GM12878 (cell line): ENCODE measurements at regions not wholly inside any gene's neighbourhood (a gene's known extent, or its start where the extent isn't known, plus 50 kb on each side); places are given as distances from the start of the nearest gene placed in this dataset.

Experiments
- ATAC-seq: fragments of 200-7000 bp; cut with Tn5 transposase; 3 replicates; pipeline ENCODE4 v1.9.1; 2020; ENCODE audit warnings: mild to moderate bottlenecking, moderate library complexity
- BruUV-seq: library from RNA; stranded (reverse); fragments of 400-500 nt; replicated peaks from 2 replicates; lab custom pipeline; 2021; lab: Mats Ljungman, UMichigan
- CTCF ChIA-PET: fragments of 300-600 bp; sonication (Branson Sonifier 250); formaldehyde crosslinking; extraction: SDS; loops from one replicate; lab custom pipeline; 2021; ENCODE audit warnings: inconsistent platforms; lab: Yijun Ruan, JAX
- POLR2A ChIA-PET: fragments of 350-600 bp; formaldehyde crosslinking; extraction: SDS; loops from one replicate; lab custom pipeline; 2021; ENCODE audit warnings: inconsistent platforms; lab: Charles Lee
- RAD21 ChIA-PET: fragments of 300-600 bp; sonication (Branson Sonifier 250); formaldehyde crosslinking; loops from one replicate; lab custom pipeline; 2023; ENCODE audit warnings: antibody characterized with exemption; ENCODE audit not compliant: unreplicated experiment; lab: Charles Lee
- SMC1A ChIA-PET: fragments of 300-600 bp; sonication (Branson Sonifier 250); formaldehyde crosslinking; loops from one replicate; lab custom pipeline; 2023; ENCODE audit not compliant: unreplicated experiment, uncharacterized antibody; lab: Charles Lee
- DNase-seq: peaks from one replicate; pipeline ENCODE4 v3.0.0-alpha.2; 2011; ENCODE audit warnings: low read depth, low spot score
- FAIRE-seq: peaks from 3 replicates; lab custom pipeline; 2011; peaks lifted over from hg19 to GRCh38; lab: Jason Lieb, UNC
- H2AFZ ChIP-seq: 2 replicates; pipeline ENCODE4 v1.6.0; 2011; ENCODE audit warnings: low read depth, low read length, control low read depth; ENCODE audit not compliant: control insufficient read depth
- H3K27ac ChIP-seq: 2 replicates; pipeline ENCODE4 v1.5.1; 2011; ENCODE audit warnings: control low read depth; ENCODE audit not compliant: control insufficient read depth, insufficient read depth
- H3K27me3 ChIP-seq, 2 experiments: replicated peaks in 1 of 2; 2 replicates each; pipeline versions ENCODE4 v1.6.0 to v1.6.1; 2011; ENCODE audit warnings: low read length in 1 of 2; ENCODE audit not compliant: control insufficient read depth in 2 of 2, insufficient read depth in 2 of 2
- H3K36me3 ChIP-seq, 2 experiments: 2 replicates each; pipeline ENCODE4 v1.5.1; 2011; ENCODE audit warnings: low read length in 1 of 2; ENCODE audit not compliant: control insufficient read depth in 2 of 2, insufficient read depth in 2 of 2
- H3K4me1 ChIP-seq: 2 replicates; pipeline ENCODE4 v1.6.1; 2011; ENCODE audit warnings: mild to moderate bottlenecking, low read length, moderate library complexity, mixed read lengths; ENCODE audit not compliant: control insufficient read depth, insufficient read depth
- H3K4me2 ChIP-seq: 2 replicates; pipeline ENCODE4 v1.6.0; 2011; ENCODE audit warnings: control low read depth; ENCODE audit not compliant: control insufficient read depth, insufficient read depth
- H3K4me3 ChIP-seq: fragments of 200-600 bp; sonication (generic); 2 replicates; pipeline ENCODE4 v1.5.1; 2016
- H3K79me2 ChIP-seq: 2 replicates; pipeline ENCODE4 v1.6.0; 2011; ENCODE audit warnings: low read length; ENCODE audit not compliant: control insufficient read depth, insufficient read depth
- H3K9ac ChIP-seq: 2 replicates; pipeline ENCODE4 v1.8.0; 2011; ENCODE audit warnings: low read length, control low read depth, mixed read lengths; ENCODE audit not compliant: control insufficient read depth, insufficient read depth
- H3K9me3 ChIP-seq: replicated peaks from 3 replicates; pipeline ENCODE4 v1.5.1; 2011; ENCODE audit warnings: mild to moderate bottlenecking, low read length; ENCODE audit not compliant: control insufficient read depth, insufficient read depth
- H4K20me1 ChIP-seq: 2 replicates; pipeline ENCODE4 v1.6.0; 2011; ENCODE audit not compliant: control insufficient read depth, insufficient read depth
- EP300 ChIP-seq, 2 experiments: fragments of 150-350 bp in 1 of 2; IDR thresholded peaks; 2 replicates each; pipeline ENCODE4 v1.6.1; 2011 to 2012; ENCODE audit warnings: low read depth in 2 of 2, low read length in 2 of 2, borderline replicate concordance in 1 of 2, improper control_type of control experiment in 1 of 2, inconsistent platforms in 1 of 2; ENCODE audit not compliant: control insufficient read depth in 1 of 2
- FOS ChIP-seq: IDR thresholded peaks from 3 replicates; pipeline ENCODE4 v1.6.1; 2011; ENCODE audit warnings: borderline replicate concordance; ENCODE audit not compliant: insufficient read length; ENCODE audit errors: extremely low read depth
- FOXM1 ChIP-seq: IDR thresholded peaks from 2 replicates; pipeline ENCODE4 v1.6.1; 2012; ENCODE audit warnings: low read depth, mild to moderate bottlenecking, inconsistent platforms, low read length, moderate library complexity
- HDGF ChIP-seq: fragments of 450-650 bp; IDR thresholded peaks from 2 replicates; pipeline ENCODE4 v1.6.1; 2016; ENCODE audit warnings: antibody characterized with exemption
- NFYA ChIP-seq: IDR thresholded peaks from 2 replicates; pipeline ENCODE4 v1.6.1; 2011; ENCODE audit warnings: low read depth, mild to moderate bottlenecking, low read length, improper control_type of control experiment, borderline replicate concordance
- RAD21 ChIP-seq: IDR thresholded peaks from 2 replicates; pipeline ENCODE4 v1.6.1; 2011; ENCODE audit warnings: mild to moderate bottlenecking, low read depth, low read length, moderate library complexity; ENCODE audit not compliant: insufficient read depth
- RB1 ChIP-seq: fragments of 450-650 bp; formaldehyde crosslinking; IDR thresholded peaks from 2 replicates; pipeline ENCODE4 v1.6.1; 2017; ENCODE audit warnings: mild to moderate bottlenecking, borderline replicate concordance
- SMARCA5 ChIP-seq: fragments of 450-650 bp; IDR thresholded peaks from 2 replicates; pipeline ENCODE4 v1.6.1; 2017; ENCODE audit warnings: mild to moderate bottlenecking
- SP1 ChIP-seq: IDR thresholded peaks from one replicate; pipeline ENCODE4 v1.6.1; 2011; ENCODE audit warnings: low read depth, low read length
- STAT1 ChIP-seq: fragments of 450-650 bp; conservative IDR thresholded peaks from 2 replicates; pipeline ENCODE4 v1.6.1; 2014; ENCODE audit warnings: antibody characterized with exemption, mild to moderate bottlenecking
- TCF12 ChIP-seq: IDR thresholded peaks from 2 replicates; pipeline ENCODE4 v1.6.1; 2011; ENCODE audit warnings: low read depth, mild to moderate bottlenecking, low read length
- WGBS: methylation state at CpG from one replicate; pipeline ENCODE4 v1.1.6; 2016; ENCODE audit warnings: low lambda C conversion rate; ENCODE audit not compliant: insufficient replicate concordance, insufficient coverage; ENCODE audit errors: missing lambda C conversion rate; 5-methylcytosine and 5-hydroxymethylcytosine counted together
- in situ Hi-C: fragments of 300-500 bp; cut with MboI; formaldehyde crosslinking; loops from 9 replicates; pipeline ENCODE4 v1.14.3; 2018; ENCODE audit warnings: mixed read lengths
- intact Hi-C: fragments of 100-400 bp; cut with micrococcal nuclease; formaldehyde crosslinking; loops from one replicate; pipeline ENCODE4 v1.14.2; 2022; ENCODE audit not compliant: unreplicated experiment
- TF ChIP-seq, protein P1 (sequence below): fragments of 450-650 bp; IDR thresholded peaks from 2 replicates; pipeline ENCODE4 v1.6.1; 2014; ENCODE audit warnings: mild to moderate bottlenecking
- TF ChIP-seq, protein P2 (sequence below): IDR thresholded peaks from 2 replicates; pipeline ENCODE4 v1.6.1; 2012; ENCODE audit warnings: low read depth, low read length, improper control_type of control experiment

DNA sequence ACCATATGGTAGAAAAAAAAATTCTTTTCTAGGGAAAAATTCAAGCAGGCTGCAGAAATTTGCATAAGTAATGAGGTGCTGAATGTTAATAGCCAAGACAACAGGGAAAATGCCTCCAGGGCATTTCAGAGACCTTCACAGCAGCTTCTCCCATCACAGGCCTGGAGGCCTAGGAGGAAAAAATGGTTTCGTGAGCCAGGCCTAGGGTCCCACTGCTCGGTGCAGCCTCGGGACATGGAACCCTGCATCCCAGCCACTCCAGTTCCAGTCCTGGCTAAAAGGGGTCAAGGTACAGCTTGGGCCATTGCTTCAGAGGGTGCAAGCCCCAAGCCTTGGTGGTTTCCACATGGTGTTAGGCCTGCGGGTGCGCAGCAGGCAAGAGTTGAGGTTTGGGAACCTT, 436.0 kb upstream of the SMC2 start:
- FAIRE-seq, result no peak
- Histone ChIP-seq H3K4me1 (no peaks in the 10 kb centered on the region), H4K20me1 (no peaks in the 10 kb centered on the region), H3K9ac (no peak overlapping the region), H3K4me2 (no peak overlapping the region), H3K9me3 (no peaks in the 10 kb centered on the region; the same call in 2 of the 3 replicates)
- in situ Hi-C loops, result no loop called here
- RAD21 ChIA-PET, result no interaction called here
- POLR2A ChIA-PET, result no interaction called here
- TF ChIP-seq RAD21 (no peak), SMARCA5 (no peak), TCF12 (no peak), RB1 (no peak), FOXM1 (no peak)
- TF ChIP-seq, protein P1, sequence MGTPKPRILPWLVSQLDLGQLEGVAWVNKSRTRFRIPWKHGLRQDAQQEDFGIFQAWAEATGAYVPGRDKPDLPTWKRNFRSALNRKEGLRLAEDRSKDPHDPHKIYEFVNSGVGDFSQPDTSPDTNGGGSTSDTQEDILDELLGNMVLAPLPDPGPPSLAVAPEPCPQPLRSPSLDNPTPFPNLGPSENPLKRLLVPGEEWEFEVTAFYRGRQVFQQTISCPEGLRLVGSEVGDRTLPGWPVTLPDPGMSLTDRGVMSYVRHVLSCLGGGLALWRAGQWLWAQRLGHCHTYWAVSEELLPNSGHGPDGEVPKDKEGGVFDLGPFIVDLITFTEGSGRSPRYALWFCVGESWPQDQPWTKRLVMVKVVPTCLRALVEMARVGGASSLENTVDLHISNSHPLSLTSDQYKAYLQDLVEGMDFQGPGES, result no peak
- TF ChIP-seq, all 136 proteins: peak for 0
- H3K4me3 ChIP-seq, result no peak overlapping the region
- H3K27ac ChIP-seq, result no peak overlapping the region
- no peak for DNase-seq
- H3K27me3 ChIP-seq, result no peaks in the 10 kb centered on the region
- no TSS peak for BruUV-seq
- ChIA-PET SMC1A (no interaction called here), CTCF (no interaction called here)
- H3K36me3 ChIP-seq, result no peaks in the 10 kb centered on the region
- intact Hi-C loops, result no loop called here
- 1% methylated on average over 5 of the region's 5 CpGs for WGBS
- no peak for ATAC-seq
- no peak overlapping the region for H2AFZ ChIP-seq
- no peaks in the 10 kb centered on the region for H3K79me2 ChIP-seq

- no TSS peak for BruUV-seq
- intact Hi-C loops (no loop called here), in situ Hi-C loops (no loop called here)
- DNase-seq, result no peak
- 26% methylated on average over 6 of the region's 6 CpGs for WGBS
- no peak for ATAC-seq
- RAD21 ChIA-PET, result no interaction called here
- no peaks in the 10 kb centered on the region for H3K4me1 ChIP-seq
- SMC1A ChIA-PET, result no interaction called here
- H3K9me3 ChIP-seq, result no peaks in the 10 kb centered on the region; the same call in 2 of the 3 replicates
- CTCF ChIA-PET, result no interaction called here
- H3K4me3 ChIP-seq, result no peak overlapping the region
- no peak for FAIRE-seq
- no peak overlapping the region for H3K27ac ChIP-seq
- POLR2A ChIA-PET, result no interaction called here
- no peak overlapping the region for H3K4me2 ChIP-seq
- H2AFZ ChIP-seq, result no peak overlapping the region
- no peaks in the 10 kb centered on the region for H3K79me2 ChIP-seq
- H3K27me3 ChIP-seq, result no peaks in the 10 kb centered on the region
- H4K20me1 ChIP-seq, result no peaks in the 10 kb centered on the region
- no peak overlapping the region for H3K9ac ChIP-seq
- H3K36me3 ChIP-seq, result no peaks in the 10 kb centered on the region
- TF ChIP-seq HDGF (no peak), STAT1 (no peak), NFYA (no peak), SP1 (no peak), EP300 (IDR thresholded peaks at IDR 0.05; ENCODE audit: borderline replicate concordance in 1 of 2, control insufficient read depth in 1 of 2, low read depth in 2 of 2, low read length in 2 of 2) (no peak), RB1 (no peak), FOS (no peak)
- TF ChIP-seq, protein P2, sequence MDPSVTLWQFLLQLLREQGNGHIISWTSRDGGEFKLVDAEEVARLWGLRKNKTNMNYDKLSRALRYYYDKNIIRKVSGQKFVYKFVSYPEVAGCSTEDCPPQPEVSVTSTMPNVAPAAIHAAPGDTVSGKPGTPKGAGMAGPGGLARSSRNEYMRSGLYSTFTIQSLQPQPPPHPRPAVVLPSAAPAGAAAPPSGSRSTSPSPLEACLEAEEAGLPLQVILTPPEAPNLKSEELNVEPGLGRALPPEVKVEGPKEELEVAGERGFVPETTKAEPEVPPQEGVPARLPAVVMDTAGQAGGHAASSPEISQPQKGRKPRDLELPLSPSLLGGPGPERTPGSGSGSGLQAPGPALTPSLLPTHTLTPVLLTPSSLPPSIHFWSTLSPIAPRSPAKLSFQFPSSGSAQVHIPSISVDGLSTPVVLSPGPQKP, result no peak
Measured at GRCh38 chr9:103660830-103661229, 433.3 kb upstream of the SMC2 start.
